IMR-90 (cell line): ENCODE measurements at regions not wholly inside any gene's neighbourhood (a gene's known extent, or its start where the extent isn't known, plus 50 kb on each side); places are given as distances from the start of the nearest gene placed in this dataset.

ENCODE experiments used
- ATAC-seq: fragments of 200-7000 bp; cut with Tn5 transposase; 2 replicates; pipeline ENCODE4 v1.9.1; 2020; ENCODE audit warnings: low read depth, mild to moderate bottlenecking, moderate library complexity
- BruUV-seq: library from RNA; stranded (reverse); fragments of 400-500 nt; replicated peaks from 2 replicates; lab custom pipeline; 2021; lab: Mats Ljungman, UMichigan
- CTCF ChIA-PET: fragments of 300-600 bp; formaldehyde crosslinking; extraction: SDS; loops from one replicate; lab custom pipeline; 2021; ENCODE audit warnings: antibody characterized with exemption; lab: Yijun Ruan, JAX
- POLR2A ChIA-PET: fragments of 300-600 bp; sonication (Branson Sonifier 250); formaldehyde crosslinking; loops from one replicate; lab custom pipeline; 2022; ENCODE audit warnings: antibody characterized with exemption; ENCODE audit not compliant: unreplicated experiment; lab: Charles Lee
- DNase-seq: peaks from one replicate; pipeline ENCODE4 v3.0.0; 2013
- H2AFZ ChIP-seq: replicated peaks from 2 replicates; pipeline ENCODE3; 2013; ENCODE audit warnings: low read length, mild to moderate bottlenecking; ENCODE audit not compliant: poor library complexity
- H2AK5ac ChIP-seq: 2 replicates; pipeline ENCODE4 v1.6.1; 2013; ENCODE audit warnings: low read depth, low read length, inconsistent platforms
- H2AK9ac ChIP-seq: replicated peaks from 2 replicates; pipeline ENCODE3; 2013; ENCODE audit warnings: mild to moderate bottlenecking, low read depth, low read length, moderate library complexity; ENCODE audit not compliant: poor library complexity
- H2BK120ac ChIP-seq: 2 replicates; pipeline ENCODE4 v1.6.1; 2013; ENCODE audit warnings: low read depth, low read length, inconsistent platforms
- H2BK15ac ChIP-seq: 3 replicates; pipeline ENCODE4 v1.6.1; 2013; ENCODE audit warnings: low read depth, low read length, inconsistent platforms
- H2BK20ac ChIP-seq: 2 replicates; pipeline ENCODE4 v1.6.1; 2013; ENCODE audit warnings: low read depth, mild to moderate bottlenecking, inconsistent platforms, low read length, moderate library complexity
- H2BK5ac ChIP-seq: 2 replicates; pipeline ENCODE4 v1.6.1; 2013; ENCODE audit warnings: mild to moderate bottlenecking, low read depth, low read length, inconsistent platforms; ENCODE audit not compliant: poor library complexity, severe bottlenecking
- H3K14ac ChIP-seq: replicated peaks from 2 replicates; pipeline ENCODE4 v1.6.1; 2013; ENCODE audit warnings: low read depth, low read length, inconsistent platforms
- H3K18ac ChIP-seq: 2 replicates; pipeline ENCODE4 v1.6.1; 2013; ENCODE audit warnings: low read depth, low read length, control low read depth
- H3K23ac ChIP-seq: 2 replicates; pipeline ENCODE4 v1.6.1; 2013; ENCODE audit warnings: low read depth, low read length, inconsistent platforms
- H3K27ac ChIP-seq: 2 replicates; pipeline ENCODE4 v1.5.1; 2013; ENCODE audit warnings: mild to moderate bottlenecking, control low read depth, low read length; ENCODE audit not compliant: insufficient read depth
- H3K27me3 ChIP-seq: 2 replicates; pipeline ENCODE4 v1.6.1; 2013; ENCODE audit warnings: low read length; ENCODE audit not compliant: control insufficient read depth, insufficient read depth
- H3K36me3 ChIP-seq: 2 replicates; pipeline ENCODE4 v1.6.1; 2013; ENCODE audit warnings: low read length, mixed read lengths; ENCODE audit not compliant: control insufficient read depth, insufficient read depth
- H3K4ac ChIP-seq: 2 replicates; pipeline ENCODE4 v1.6.1; 2013; ENCODE audit warnings: low read depth, low read length, inconsistent platforms
- H3K4me1 ChIP-seq: 2 replicates; pipeline ENCODE4 v1.6.1; 2013; ENCODE audit warnings: low read length, mixed read lengths; ENCODE audit not compliant: control insufficient read depth, insufficient read depth
- H3K4me2 ChIP-seq: 2 replicates; pipeline ENCODE4 v1.6.1; 2013; ENCODE audit warnings: low read depth, mild to moderate bottlenecking, control low read depth, low read length, moderate library complexity
- H3K4me3 ChIP-seq: 2 replicates; pipeline ENCODE4 v1.5.1; 2013; ENCODE audit warnings: low read depth, mild to moderate bottlenecking, control low read depth, low read length, moderate library complexity; ENCODE audit not compliant: insufficient read depth
- H3K56ac ChIP-seq: 2 replicates; pipeline ENCODE4 v1.6.1; 2013; ENCODE audit warnings: low read length, inconsistent platforms; ENCODE audit not compliant: insufficient read depth; ENCODE audit errors: extremely low read depth
- H3K79me1 ChIP-seq, 2 experiments: 2 replicates each; pipeline ENCODE4 v1.6.1; 2013; ENCODE audit warnings: low read length in 2 of 2, inconsistent platforms in 1 of 2, low read depth in 1 of 2
- H3K9ac ChIP-seq: 2 replicates; pipeline ENCODE4 v1.6.1; 2013; ENCODE audit warnings: low read depth, low read length, control low read depth
- H3K9me1 ChIP-seq: 2 replicates; pipeline ENCODE4 v1.6.1; 2013; ENCODE audit warnings: low read length, inconsistent platforms; ENCODE audit not compliant: insufficient read depth
- H3K9me3 ChIP-seq: 2 replicates; pipeline ENCODE4 v1.6.1; 2013; ENCODE audit warnings: low read length; ENCODE audit not compliant: control insufficient read depth, insufficient read depth
- H4K20me1 ChIP-seq: 2 replicates; pipeline ENCODE4 v1.6.1; 2013; ENCODE audit warnings: low read length, inconsistent platforms; ENCODE audit not compliant: insufficient read depth
- H4K5ac ChIP-seq: 2 replicates; pipeline ENCODE4 v1.6.1; 2013; ENCODE audit warnings: mild to moderate bottlenecking, low read depth, low read length, control low read depth
- H4K8ac ChIP-seq, 2 experiments: 2 replicates each; pipeline ENCODE4 v1.6.1; 2013; ENCODE audit warnings: low read depth in 2 of 2, low read length in 2 of 2, control low read depth in 1 of 2, inconsistent platforms in 1 of 2
- H4K91ac ChIP-seq: 2 replicates; pipeline ENCODE4 v1.6.1; 2013; ENCODE audit warnings: low read depth, low read length, inconsistent platforms; ENCODE audit not compliant: insufficient read depth
- BHLHE40 ChIP-seq: fragments of 150-350 bp; IDR thresholded peaks from 2 replicates; pipeline ENCODE4 v1.6.1; 2016; ENCODE audit warnings: mild to moderate bottlenecking, low read depth, low read length
- CEBPB ChIP-seq: IDR thresholded peaks from 2 replicates; pipeline ENCODE4 v1.6.1; 2012; ENCODE audit warnings: low read depth, low read length, improper control_type of control experiment
- CHD1 ChIP-seq: IDR thresholded peaks from 2 replicates; pipeline ENCODE4 v1.6.1; 2012; ENCODE audit warnings: low read depth, low read length, improper control_type of control experiment
- FOS ChIP-seq: fragments of 150-350 bp; IDR thresholded peaks from 2 replicates; pipeline ENCODE4 v1.6.1; 2016; ENCODE audit warnings: low read depth, low read length
- MAZ ChIP-seq: IDR thresholded peaks from 2 replicates; pipeline ENCODE4 v1.6.1; 2012; ENCODE audit warnings: low read depth, mild to moderate bottlenecking, low read length, improper control_type of control experiment, moderate library complexity, borderline replicate concordance
- MXI1 ChIP-seq: IDR thresholded peaks from 2 replicates; pipeline ENCODE4 v1.6.1; 2012; ENCODE audit warnings: low read depth, mild to moderate bottlenecking, low read length, moderate library complexity, borderline replicate concordance
- NFE2L2 ChIP-seq: fragments of 150-350 bp; IDR thresholded peaks from 2 replicates; pipeline ENCODE4 v1.6.1; 2016; ENCODE audit warnings: low read depth, mild to moderate bottlenecking, low read length
- POLR2A ChIP-seq: IDR thresholded peaks from 2 replicates; pipeline ENCODE4 v1.6.1; 2012; ENCODE audit warnings: mild to moderate bottlenecking, low read depth, low read length
- RAD21 ChIP-seq: IDR thresholded peaks from 2 replicates; pipeline ENCODE4 v1.6.1; 2012; ENCODE audit warnings: low read length, improper control_type of control experiment
- RCOR1 ChIP-seq: IDR thresholded peaks from 2 replicates; pipeline ENCODE4 v1.6.1; 2012; ENCODE audit warnings: mild to moderate bottlenecking, low read length, improper control_type of control experiment; ENCODE audit not compliant: insufficient replicate concordance
- RFX5 ChIP-seq: IDR thresholded peaks from 2 replicates; pipeline ENCODE4 v1.8.0; 2012; ENCODE audit warnings: low read depth, mild to moderate bottlenecking, low read length, moderate library complexity
- SMC3 ChIP-seq: fragments of 150-350 bp; IDR thresholded peaks from 2 replicates; pipeline ENCODE4 v1.6.1; 2016; ENCODE audit warnings: low read depth, mild to moderate bottlenecking, antibody characterized with exemption, low read length, moderate library complexity
- WGBS, 2 experiments: methylation state at CpG; one replicate each; pipeline versions ENCODE4 v1.1.5 to v1.1.7; 2013; ENCODE audit warnings: missing lambda C conversion rate in 2 of 2; ENCODE audit not compliant: insufficient read length in 1 of 2; ENCODE audit errors: extremely low coverage in 2 of 2; 5-methylcytosine and 5-hydroxymethylcytosine counted together
- dilution Hi-C: fragments of 300-500 bp; cut with HindIII; formaldehyde crosslinking; loops from one replicate; pipeline ENCODE4 v1.14.3; 2018; ENCODE audit warnings: low sequenced_read_pairs; ENCODE audit not compliant: unreplicated experiment
- in situ Hi-C: fragments of 300-500 bp; cut with MboI; formaldehyde crosslinking; loops from 3 replicates; pipeline ENCODE4 v1.14.3; 2019; ENCODE audit warnings: low sequenced_read_pairs, inconsistent platforms, mixed read lengths
- intact Hi-C: fragments of 100-400 bp; cut with micrococcal nuclease; formaldehyde crosslinking; loops from 2 replicates; pipeline ENCODE4 v1.10.0; 2022
- TF ChIP-seq, protein P1 (sequence below): fragments of 150-350 bp; IDR thresholded peaks from 2 replicates; pipeline ENCODE4 v1.6.1; 2017; ENCODE audit warnings: mild to moderate bottlenecking, antibody characterized with exemption, low read length, low read depth
- TF ChIP-seq, protein P2 (sequence below): conservative IDR thresholded peaks from 2 replicates; pipeline ENCODE4 v1.5.1; 2012; ENCODE audit warnings: mild to moderate bottlenecking, low read depth, low read length, improper control_type of control experiment
- TF ChIP-seq, protein P3 (sequence below): fragments of 150-350 bp; IDR thresholded peaks from 2 replicates; pipeline ENCODE4 v1.6.1; 2016; ENCODE audit warnings: low read depth, mild to moderate bottlenecking, low read length, moderate library complexity, borderline replicate concordance

DNA sequence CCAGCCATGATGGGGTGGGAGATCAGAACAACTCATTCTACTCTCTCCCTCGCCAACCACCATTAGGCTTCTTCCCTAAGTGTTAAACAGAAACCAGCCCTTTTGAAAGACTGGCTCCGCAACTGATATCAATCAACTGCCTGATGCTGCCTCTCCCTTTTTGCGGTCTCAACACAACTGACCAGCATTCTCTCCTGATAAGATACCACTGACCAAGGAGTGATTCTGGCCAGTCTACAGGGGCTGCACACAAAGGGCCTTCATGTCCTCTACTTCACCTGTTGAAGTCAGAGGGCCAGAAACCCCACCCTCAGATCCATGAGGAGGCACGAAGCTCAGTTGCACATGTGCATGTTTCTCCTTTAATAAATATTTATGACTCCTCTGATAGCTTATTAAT is 145.1 kb downstream of the CD24 start:
- no peak overlapping the region for H2BK120ac ChIP-seq
- POLR2A ChIA-PET: no interaction called here
- no peak overlapping the region for H3K4me2 ChIP-seq
- H4K5ac ChIP-seq: no peak overlapping the region
- TF ChIP-seq, protein P1, sequence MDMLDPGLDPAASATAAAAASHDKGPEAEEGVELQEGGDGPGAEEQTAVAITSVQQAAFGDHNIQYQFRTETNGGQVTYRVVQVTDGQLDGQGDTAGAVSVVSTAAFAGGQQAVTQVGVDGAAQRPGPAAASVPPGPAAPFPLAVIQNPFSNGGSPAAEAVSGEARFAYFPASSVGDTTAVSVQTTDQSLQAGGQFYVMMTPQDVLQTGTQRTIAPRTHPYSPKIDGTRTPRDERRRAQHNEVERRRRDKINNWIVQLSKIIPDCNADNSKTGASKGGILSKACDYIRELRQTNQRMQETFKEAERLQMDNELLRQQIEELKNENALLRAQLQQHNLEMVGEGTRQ: no peak
- no peak for TF ChIP-seq BHLHE40
- TF ChIP-seq SMC3: no peak
- no peak for TF ChIP-seq MAZ
- TF ChIP-seq RCOR1: no peak
- no peak for TF ChIP-seq MXI1
- no peak for TF ChIP-seq RFX5
- no peak for TF ChIP-seq FOS
- TF ChIP-seq, protein P2, sequence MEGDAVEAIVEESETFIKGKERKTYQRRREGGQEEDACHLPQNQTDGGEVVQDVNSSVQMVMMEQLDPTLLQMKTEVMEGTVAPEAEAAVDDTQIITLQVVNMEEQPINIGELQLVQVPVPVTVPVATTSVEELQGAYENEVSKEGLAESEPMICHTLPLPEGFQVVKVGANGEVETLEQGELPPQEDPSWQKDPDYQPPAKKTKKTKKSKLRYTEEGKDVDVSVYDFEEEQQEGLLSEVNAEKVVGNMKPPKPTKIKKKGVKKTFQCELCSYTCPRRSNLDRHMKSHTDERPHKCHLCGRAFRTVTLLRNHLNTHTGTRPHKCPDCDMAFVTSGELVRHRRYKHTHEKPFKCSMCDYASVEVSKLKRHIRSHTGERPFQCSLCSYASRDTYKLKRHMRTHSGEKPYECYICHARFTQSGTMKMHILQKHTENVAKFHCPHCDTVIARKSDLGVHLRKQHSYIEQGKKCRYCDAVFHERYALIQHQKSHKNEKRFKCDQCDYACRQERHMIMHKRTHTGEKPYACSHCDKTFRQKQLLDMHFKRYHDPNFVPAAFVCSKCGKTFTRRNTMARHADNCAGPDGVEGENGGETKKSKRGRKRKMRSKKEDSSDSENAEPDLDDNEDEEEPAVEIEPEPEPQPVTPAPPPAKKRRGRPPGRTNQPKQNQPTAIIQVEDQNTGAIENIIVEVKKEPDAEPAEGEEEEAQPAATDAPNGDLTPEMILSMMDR: no peak
- TF ChIP-seq RAD21: no peak
- TF ChIP-seq POLR2A: no peak
- TF ChIP-seq, protein P3, sequence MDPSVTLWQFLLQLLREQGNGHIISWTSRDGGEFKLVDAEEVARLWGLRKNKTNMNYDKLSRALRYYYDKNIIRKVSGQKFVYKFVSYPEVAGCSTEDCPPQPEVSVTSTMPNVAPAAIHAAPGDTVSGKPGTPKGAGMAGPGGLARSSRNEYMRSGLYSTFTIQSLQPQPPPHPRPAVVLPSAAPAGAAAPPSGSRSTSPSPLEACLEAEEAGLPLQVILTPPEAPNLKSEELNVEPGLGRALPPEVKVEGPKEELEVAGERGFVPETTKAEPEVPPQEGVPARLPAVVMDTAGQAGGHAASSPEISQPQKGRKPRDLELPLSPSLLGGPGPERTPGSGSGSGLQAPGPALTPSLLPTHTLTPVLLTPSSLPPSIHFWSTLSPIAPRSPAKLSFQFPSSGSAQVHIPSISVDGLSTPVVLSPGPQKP: no peak
- no peak for TF ChIP-seq NFE2L2
- TF ChIP-seq CEBPB: no peak
- no peak for TF ChIP-seq CHD1
- no peak overlapping the region for H3K23ac ChIP-seq
- in situ Hi-C loops: no loop called here
- no peak overlapping the region for H3K4ac ChIP-seq
- H2AK5ac ChIP-seq: no peak overlapping the region
- H3K14ac ChIP-seq: no peak overlapping the region
- no peak overlapping the region for H3K18ac ChIP-seq
- no peak overlapping the region for H2AK9ac ChIP-seq
- no peak overlapping the region for H3K56ac ChIP-seq
- H2BK20ac ChIP-seq: no peak overlapping the region
- CTCF ChIA-PET: no interaction called here
- dilution Hi-C loops: no loop called here
- no peak overlapping the region for H2BK5ac ChIP-seq
- no peak overlapping the region for H3K27ac ChIP-seq
- DNase-seq (no peak), ATAC-seq (no peak)
- WGBS, 2 experiments: 67% methylated on average over 1 of the region's 4 CpGs; no CpG with 5 or more reads in 1 of the 2 experiments
- no peaks in the 10 kb centered on the region for H3K9me1 ChIP-seq
- BruUV-seq: no TSS peak
- no peak overlapping the region for H3K9ac ChIP-seq
- H3K4me3 ChIP-seq: no peak overlapping the region
- H4K8ac ChIP-seq: no peak overlapping the region
- intact Hi-C loops: no loop called here
- H4K91ac ChIP-seq: no peak overlapping the region
- no peaks in the 10 kb centered on the region; the same call in 1 of the 2 replicates for H3K27me3 ChIP-seq
- no peaks in the 10 kb centered on the region for H3K4me1 ChIP-seq
- no peaks in the 10 kb centered on the region for H4K20me1 ChIP-seq
- H3K79me1 ChIP-seq: no peaks in the 10 kb centered on the region
- H2BK15ac ChIP-seq: no peak overlapping the region
- no peak overlapping the region for H2AFZ ChIP-seq
- H3K9me3 ChIP-seq: no peaks in the 10 kb centered on the region
- no peaks in the 10 kb centered on the region for H3K36me3 ChIP-seq
